K562 (cell line): ENCODE measurements at regions not wholly inside any gene's neighbourhood (a gene's known extent, or its start where the extent isn't known, plus 50 kb on each side); places are given as distances from the start of the nearest gene placed in this dataset.

Experiments used
- ATF4 ChIP-seq: fragments of 450-650 bp; formaldehyde crosslinking; IDR thresholded peaks from 2 replicates; pipeline ENCODE4 v1.4.0; 2022; ENCODE audit warnings: mild to moderate bottlenecking, moderate library complexity
- CBFA2T3 ChIP-seq: fragments of 450-650 bp; IDR thresholded peaks from 2 replicates; pipeline ENCODE4 v1.6.1; 2017
- CTCF ChIP-seq, 3 experiments: IDR thresholded peaks in 2 of 3; conservative IDR thresholded peaks in 1 of 3; 2 replicates each; pipeline ENCODE4 v1.5.1; 2011 to 2012; ENCODE audit warnings: low read length in 3 of 3, mild to moderate bottlenecking in 3 of 3, control low read depth in 2 of 3, improper control_type of control experiment in 1 of 3, inconsistent platforms in 1 of 3, low read depth in 1 of 3, mixed read lengths in 1 of 3, moderate library complexity in 1 of 3; ENCODE audit not compliant: insufficient read depth in 2 of 3
- HMGN3 ChIP-seq: IDR thresholded peaks from 2 replicates; pipeline ENCODE4 v1.6.1; 2011; ENCODE audit warnings: borderline replicate concordance, low read depth, mild to moderate bottlenecking, mixed read lengths, low read length; ENCODE audit not compliant: insufficient read length; ENCODE audit errors: extremely low read depth

DNA sequence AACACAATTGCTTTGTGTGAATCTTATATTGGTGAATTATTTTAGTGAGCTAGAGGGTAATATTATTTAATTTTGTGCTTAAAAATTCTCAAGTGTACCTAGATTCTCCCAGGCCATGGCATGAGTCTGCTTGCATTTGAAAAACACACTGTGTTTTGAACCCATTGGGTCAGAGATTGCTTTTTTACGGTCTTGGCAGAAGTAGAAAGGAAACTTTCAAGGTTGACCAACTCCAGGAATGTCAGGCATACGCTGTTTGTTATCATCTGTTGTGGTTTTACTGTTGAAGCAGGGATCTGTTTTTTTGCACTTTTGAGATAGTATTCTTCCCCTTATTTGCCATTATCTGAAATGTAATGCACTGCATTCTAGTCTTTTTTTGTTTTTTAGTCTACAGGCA is 377.4 kb downstream of the RPRM start:
- TF ChIP-seq CTCF (IDR thresholded peaks at IDR 0.05 in 2 of 3, conservative IDR thresholded peaks at IDR 0.05 in 1 of 3; ENCODE audit: insufficient read depth in 2 of 3, low read depth in 1 of 3, low read length in 3 of 3) (no peak), CBFA2T3 (no peak), ATF4 (CRISPR knock-in tag) (no peak), HMGN3 (no peak)
